PC-9 (cell line): ENCODE measurements at regions not wholly inside any gene's neighbourhood (a gene's known extent, or its start where the extent isn't known, plus 50 kb on each side); places are given as distances from the start of the nearest gene placed in this dataset.

ENCODE experiments used
- EZH2 ChIP-seq: fragments of 200-600 bp; sonication (generic); IDR thresholded peaks from 2 replicates; pipeline ENCODE4 v1.8.0; 2017; ENCODE audit warnings: antibody characterized with exemption, low read depth
- TF ChIP-seq, protein P1 (sequence below): fragments of 200-600 bp; sonication (generic); conservative IDR thresholded peaks from 2 replicates; pipeline ENCODE4 v1.6.1; 2017; ENCODE audit warnings: mixed run types, antibody characterized with exemption, mild to moderate bottlenecking, moderate library complexity

DNA sequence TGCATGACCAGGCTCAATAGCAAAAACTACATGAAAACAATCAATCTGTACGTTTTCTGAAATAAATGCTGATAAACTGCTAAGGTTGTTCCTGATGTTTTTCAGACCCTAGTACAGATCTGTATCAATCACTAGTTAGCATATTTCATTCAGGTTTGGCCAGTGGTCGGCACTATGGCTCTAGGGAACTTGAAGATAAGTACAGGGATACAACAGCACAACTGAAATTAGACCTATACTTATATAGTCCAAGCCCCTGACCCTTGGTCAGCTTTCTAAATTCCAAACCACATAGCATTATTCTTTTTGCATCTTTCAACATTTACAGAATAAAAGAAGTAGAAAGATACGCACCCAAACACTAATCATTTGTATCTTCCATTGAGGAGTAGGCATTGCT is 142.7 kb downstream of the PLPPR4 start:
- no peak for TF ChIP-seq EZH2
- TF ChIP-seq, protein P1, sequence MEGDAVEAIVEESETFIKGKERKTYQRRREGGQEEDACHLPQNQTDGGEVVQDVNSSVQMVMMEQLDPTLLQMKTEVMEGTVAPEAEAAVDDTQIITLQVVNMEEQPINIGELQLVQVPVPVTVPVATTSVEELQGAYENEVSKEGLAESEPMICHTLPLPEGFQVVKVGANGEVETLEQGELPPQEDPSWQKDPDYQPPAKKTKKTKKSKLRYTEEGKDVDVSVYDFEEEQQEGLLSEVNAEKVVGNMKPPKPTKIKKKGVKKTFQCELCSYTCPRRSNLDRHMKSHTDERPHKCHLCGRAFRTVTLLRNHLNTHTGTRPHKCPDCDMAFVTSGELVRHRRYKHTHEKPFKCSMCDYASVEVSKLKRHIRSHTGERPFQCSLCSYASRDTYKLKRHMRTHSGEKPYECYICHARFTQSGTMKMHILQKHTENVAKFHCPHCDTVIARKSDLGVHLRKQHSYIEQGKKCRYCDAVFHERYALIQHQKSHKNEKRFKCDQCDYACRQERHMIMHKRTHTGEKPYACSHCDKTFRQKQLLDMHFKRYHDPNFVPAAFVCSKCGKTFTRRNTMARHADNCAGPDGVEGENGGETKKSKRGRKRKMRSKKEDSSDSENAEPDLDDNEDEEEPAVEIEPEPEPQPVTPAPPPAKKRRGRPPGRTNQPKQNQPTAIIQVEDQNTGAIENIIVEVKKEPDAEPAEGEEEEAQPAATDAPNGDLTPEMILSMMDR = no peak
